ENCODE measurements at regions not wholly inside any gene's neighbourhood (a gene's known extent, or its start where the extent isn't known, plus 50 kb on each side); places are given as distances from the start of the nearest gene placed in this dataset.

DNA sequence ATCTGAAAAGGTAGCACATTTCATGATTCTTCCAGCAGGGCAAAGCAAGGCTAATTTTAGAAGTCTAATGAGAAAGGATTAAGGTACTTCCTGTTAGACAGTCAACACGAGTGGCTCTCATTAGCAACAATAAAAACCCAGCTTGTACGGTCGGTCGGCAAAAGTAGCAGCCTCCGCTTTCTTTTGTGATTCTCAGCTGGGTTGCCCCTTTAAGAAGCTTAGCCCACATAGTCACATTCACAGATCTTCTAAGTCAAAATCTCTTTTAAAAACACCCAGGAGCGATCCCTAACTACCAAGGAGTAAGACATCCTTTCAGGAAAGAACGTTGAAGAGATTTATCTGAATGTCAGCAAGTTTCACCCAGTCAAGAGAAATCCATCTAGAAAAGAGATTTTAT, 684.8 kb downstream of the DIAPH3 start:
- TF ChIP-seq, protein P1, sequence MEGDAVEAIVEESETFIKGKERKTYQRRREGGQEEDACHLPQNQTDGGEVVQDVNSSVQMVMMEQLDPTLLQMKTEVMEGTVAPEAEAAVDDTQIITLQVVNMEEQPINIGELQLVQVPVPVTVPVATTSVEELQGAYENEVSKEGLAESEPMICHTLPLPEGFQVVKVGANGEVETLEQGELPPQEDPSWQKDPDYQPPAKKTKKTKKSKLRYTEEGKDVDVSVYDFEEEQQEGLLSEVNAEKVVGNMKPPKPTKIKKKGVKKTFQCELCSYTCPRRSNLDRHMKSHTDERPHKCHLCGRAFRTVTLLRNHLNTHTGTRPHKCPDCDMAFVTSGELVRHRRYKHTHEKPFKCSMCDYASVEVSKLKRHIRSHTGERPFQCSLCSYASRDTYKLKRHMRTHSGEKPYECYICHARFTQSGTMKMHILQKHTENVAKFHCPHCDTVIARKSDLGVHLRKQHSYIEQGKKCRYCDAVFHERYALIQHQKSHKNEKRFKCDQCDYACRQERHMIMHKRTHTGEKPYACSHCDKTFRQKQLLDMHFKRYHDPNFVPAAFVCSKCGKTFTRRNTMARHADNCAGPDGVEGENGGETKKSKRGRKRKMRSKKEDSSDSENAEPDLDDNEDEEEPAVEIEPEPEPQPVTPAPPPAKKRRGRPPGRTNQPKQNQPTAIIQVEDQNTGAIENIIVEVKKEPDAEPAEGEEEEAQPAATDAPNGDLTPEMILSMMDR (IDR thresholded peaks at IDR 0.05) = no peak
- TF ChIP-seq EZH2 (IDR thresholded peaks at IDR 0.05; ENCODE audit: borderline replicate concordance, insufficient read depth, low read depth, low read length, poor library complexity, severe bottlenecking) = no peak
